Calu3 (cell line): ENCODE measurements at regions not wholly inside any gene's neighbourhood (a gene's known extent, or its start where the extent isn't known, plus 50 kb on each side); places are given as distances from the start of the nearest gene placed in this dataset.

ENCODE experiments used
- BruUV-seq: library from RNA; stranded (reverse); fragments of 400-500 nt; replicated peaks from 2 replicates; lab custom pipeline; 2021; lab: Mats Ljungman, UMichigan
- CTCF ChIA-PET: fragments of 300-600 bp; sonication (Branson Sonifier 250); formaldehyde crosslinking; loops from one replicate; lab custom pipeline; 2022; ENCODE audit warnings: antibody characterized with exemption; lab: Charles Lee
- DNase-seq: peaks from one replicate; pipeline ENCODE4 v3.0.0; 2022
- H3K27ac Mint-ChIP-seq: one replicate; pipeline ENCODE4 v1.8.0; 2022; ENCODE audit warnings: mixed read lengths; ENCODE audit not compliant: unreplicated experiment
- H3K27me3 Mint-ChIP-seq: one replicate; pipeline ENCODE4 v1.8.0; 2022; ENCODE audit warnings: mixed read lengths; ENCODE audit not compliant: unreplicated experiment
- H3K36me3 Mint-ChIP-seq: one replicate; pipeline ENCODE4 v1.8.0; 2022; ENCODE audit warnings: mild to moderate bottlenecking, moderate library complexity, mixed read lengths; ENCODE audit not compliant: insufficient read depth, unreplicated experiment
- H3K4me1 Mint-ChIP-seq: one replicate; pipeline ENCODE4 v1.8.0; 2022; ENCODE audit warnings: mild to moderate bottlenecking, low read depth, mixed read lengths; ENCODE audit not compliant: unreplicated experiment
- H3K4me3 Mint-ChIP-seq: one replicate; pipeline ENCODE4 v1.8.0; 2022; ENCODE audit warnings: mild to moderate bottlenecking, low read depth, moderate library complexity, mixed read lengths; ENCODE audit not compliant: unreplicated experiment
- H3K9me3 Mint-ChIP-seq: one replicate; pipeline ENCODE4 v1.8.0; 2022; ENCODE audit warnings: low read depth, mixed read lengths; ENCODE audit not compliant: unreplicated experiment
- CTCF ChIP-seq: fragments of 200-600 bp; IDR thresholded peaks from one replicate; pipeline ENCODE4 v1.8.0; 2022; ENCODE audit warnings: antibody characterized with exemption; ENCODE audit not compliant: unreplicated experiment
- intact Hi-C: fragments of 100-400 bp; cut with micrococcal nuclease; formaldehyde crosslinking; loops from one replicate; pipeline ENCODE4 v1.10.0; 2022; ENCODE audit not compliant: unreplicated experiment

- Mint-ChIP-seq H3K4me1 (no peaks in the 10 kb centered on the region), H3K36me3 (no peaks in the 10 kb centered on the region), H3K27me3 (peaks cover 13% of the 10 kb centered on the region), H3K27ac (no peak overlapping the region), H3K4me3 (no peak overlapping the region), H3K9me3 (peaks cover 26% of the 10 kb centered on the region)
- CTCF ChIA-PET = no interaction called here
- no peak for TF ChIP-seq CTCF
- BruUV-seq = no TSS peak
- no peak for DNase-seq
- intact Hi-C loops = no loop called here
These were observed 246.5 kb downstream of the GALR1 start for GRCh38 chr18:77495982-77496690.

- Mint-ChIP-seq H3K27me3 (no peaks in the 10 kb centered on the region), H3K27ac (no peak overlapping the region), H3K4me3 (no peak overlapping the region), H3K4me1 (no peaks in the 10 kb centered on the region), H3K36me3 (no peaks in the 10 kb centered on the region), H3K9me3 (peaks cover 19% of the 10 kb centered on the region)
- intact Hi-C loops = no loop called here
- no peak for DNase-seq
- TF ChIP-seq CTCF = no peak
- BruUV-seq = no TSS peak
- CTCF ChIA-PET = no interaction called here
These were observed 251.6 kb downstream of the GALR1 start for GRCh38 chr18:77501266-77501665.

- intact Hi-C loops = no loop called here
- H3K9me3 Mint-ChIP-seq = peaks cover 14% of the 10 kb centered on the region
- no peak for DNase-seq
- no TSS peak for BruUV-seq
- no peak overlapping the region for H3K27ac Mint-ChIP-seq
- TF ChIP-seq CTCF = no peak
- no peak overlapping the region for H3K4me3 Mint-ChIP-seq
- no peaks in the 10 kb centered on the region for H3K36me3 Mint-ChIP-seq
- no peaks in the 10 kb centered on the region for H3K4me1 Mint-ChIP-seq
- CTCF ChIA-PET = no interaction called here
- no peaks in the 10 kb centered on the region for H3K27me3 Mint-ChIP-seq
These were observed 255.9 kb downstream of the GALR1 start for GRCh38 chr18:77505499-77505898.

- BruUV-seq = no TSS peak
- H3K27me3 Mint-ChIP-seq = no peaks in the 10 kb centered on the region
- H3K27ac Mint-ChIP-seq = no peak overlapping the region
- CTCF ChIA-PET = no interaction called here
- no peaks in the 10 kb centered on the region for H3K36me3 Mint-ChIP-seq
- intact Hi-C loops = no loop called here
- DNase-seq = no peak
- peaks cover 27% of the 10 kb centered on the region for H3K9me3 Mint-ChIP-seq
- H3K4me3 Mint-ChIP-seq = no peak overlapping the region
- no peak for TF ChIP-seq CTCF
- no peaks in the 10 kb centered on the region for H3K4me1 Mint-ChIP-seq
These were observed 262.5 kb downstream of the GALR1 start for GRCh38 chr18:77512152-77512551.
